Mesothelial cell of epicardium (in vitro differentiated cells): ENCODE measurements at regions not wholly inside any gene's neighbourhood (a gene's known extent, or its start where the extent isn't known, plus 50 kb on each side); places are given as distances from the start of the nearest gene placed in this dataset.

Experiments used
- DNase-seq, 2 experiments: peaks; one replicate each; pipeline ENCODE4 v3.0.0; 2021; ENCODE audit warnings: low spot score in 2 of 2; ENCODE audit not compliant: unreplicated experiment in 2 of 2
- H3K27ac Mint-ChIP-seq: 2 replicates; pipeline ENCODE4 v1.8.0; 2021; ENCODE audit warnings: mixed read lengths
- H3K27me3 Mint-ChIP-seq: 2 replicates; pipeline ENCODE4 v1.8.0; 2021; ENCODE audit warnings: low read depth, mixed read lengths
- H3K36me3 Mint-ChIP-seq: 2 replicates; pipeline ENCODE4 v1.8.0; 2021; ENCODE audit warnings: mixed read lengths
- H3K4me1 Mint-ChIP-seq: 2 replicates; pipeline ENCODE4 v1.8.0; 2021; ENCODE audit warnings: mixed read lengths
- H3K4me3 Mint-ChIP-seq: 2 replicates; pipeline ENCODE4 v1.8.0; 2021; ENCODE audit warnings: mild to moderate bottlenecking, moderate library complexity, mixed read lengths
- H3K9me3 Mint-ChIP-seq: 2 replicates; pipeline ENCODE4 v1.8.0; 2021; ENCODE audit warnings: mixed read lengths
- CTCF ChIP-seq: fragments of 200-600 bp; sonication (generic); IDR thresholded peaks from one replicate; pipeline ENCODE4 v1.5.0; 2021; ENCODE audit warnings: antibody characterized with exemption; ENCODE audit not compliant: unreplicated experiment

GRCh38 chr2:18703555-18703954 is 114.2 kb upstream of the NT5C1B start:
- no peaks in the 10 kb centered on the region for H3K9me3 Mint-ChIP-seq
- no peaks in the 10 kb centered on the region for H3K4me1 Mint-ChIP-seq
- no peak for TF ChIP-seq CTCF

DNA sequence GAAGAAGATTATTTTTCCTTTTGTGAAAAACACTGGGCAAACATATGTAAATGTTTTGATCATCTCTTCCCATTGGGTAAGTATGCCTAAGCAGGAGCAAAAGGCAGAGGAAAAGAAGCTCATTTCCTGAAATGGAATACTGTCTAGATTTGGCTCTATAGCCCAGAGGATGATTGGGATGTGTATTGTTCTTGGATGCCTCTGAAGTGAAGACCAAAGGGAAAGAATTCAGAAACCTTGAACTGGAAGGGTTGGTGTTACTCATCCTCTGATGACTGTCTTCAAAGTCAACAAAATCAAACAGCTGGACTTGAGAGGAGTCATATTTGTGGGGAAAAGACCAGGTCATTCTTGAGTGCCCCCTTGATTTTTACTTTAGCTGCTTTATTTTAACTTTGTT is 112.6 kb upstream of the NT5C1B start:
- no peaks in the 10 kb centered on the region for H3K27me3 Mint-ChIP-seq
- DNase-seq = no peak
- peaks cover under 1% of the 10 kb centered on the region for H3K9me3 Mint-ChIP-seq
- H3K36me3 Mint-ChIP-seq = no peaks in the 10 kb centered on the region
- H3K4me1 Mint-ChIP-seq = no peaks in the 10 kb centered on the region
- no peak for TF ChIP-seq CTCF
- no peak overlapping the region for H3K27ac Mint-ChIP-seq
- H3K4me3 Mint-ChIP-seq = no peak overlapping the region

More at GRCh38 chr2:18703555-18703954, 114.2 kb upstream of the NT5C1B start:
- Mint-ChIP-seq H3K27ac (no peak overlapping the region), H3K4me3 (no peak overlapping the region), H3K27me3 (no peaks in the 10 kb centered on the region), H3K36me3 (no peaks in the 10 kb centered on the region)
- DNase-seq = no peak

DNA sequence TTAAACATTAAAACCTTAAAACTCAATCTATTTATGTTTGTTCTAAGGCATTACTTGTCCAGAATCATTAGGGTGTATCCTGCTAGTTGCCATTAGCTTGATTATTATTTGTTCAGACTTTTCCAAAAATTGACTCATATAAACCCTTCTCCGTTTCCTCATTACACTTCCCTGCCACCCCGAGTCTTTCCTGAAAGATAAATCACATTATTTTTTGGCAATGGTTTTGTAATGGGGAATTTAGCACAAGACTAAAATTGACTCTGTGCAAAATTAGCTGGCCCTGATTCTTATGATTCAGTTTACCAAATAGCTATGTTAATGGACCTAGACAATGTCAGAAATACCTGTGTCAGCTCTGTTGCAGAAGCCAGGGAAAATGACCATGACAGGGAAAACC is 112.2 kb upstream of the NT5C1B start:
- Mint-ChIP-seq H3K27ac (no peak overlapping the region), H3K27me3 (no peaks in the 10 kb centered on the region), H3K36me3 (peaks cover 1% of the 10 kb centered on the region), H3K4me3 (no peak overlapping the region), H3K4me1 (no peaks in the 10 kb centered on the region), H3K9me3 (peaks cover 4% of the 10 kb centered on the region)
- no peak for DNase-seq
- no peak for TF ChIP-seq CTCF

GRCh38 chr2:18690342-18690741 is 101.0 kb upstream of the NT5C1B start:
- no peak overlapping the region for H3K4me3 Mint-ChIP-seq
- H3K9me3 Mint-ChIP-seq = peaks cover 8% of the 10 kb centered on the region
- H3K4me1 Mint-ChIP-seq = peaks cover 4% of the 10 kb centered on the region
- no peak for DNase-seq
- no peak for TF ChIP-seq CTCF
- peaks cover 2% of the 10 kb centered on the region for H3K27me3 Mint-ChIP-seq
- H3K27ac Mint-ChIP-seq = no peak overlapping the region
- peaks cover 1% of the 10 kb centered on the region for H3K36me3 Mint-ChIP-seq

GRCh38 chr2:18684206-18685038 is 95.1 kb upstream of the NT5C1B start:
- H3K9me3 Mint-ChIP-seq = no peaks in the 10 kb centered on the region
- H3K36me3 Mint-ChIP-seq = no peaks in the 10 kb centered on the region
- TF ChIP-seq CTCF = no peak

More at GRCh38 chr2:18684206-18685038, 95.1 kb upstream of the NT5C1B start:
- Mint-ChIP-seq H3K4me3 (no peak overlapping the region), H3K4me1 (peaks cover 22% of the 10 kb centered on the region), H3K27me3 (peaks cover 13% of the 10 kb centered on the region), H3K27ac (peak overlapping the region; percentile 35)
- DNase-seq = no peak
